AG09319 (cell line): ENCODE measurements at regions not wholly inside any gene's neighbourhood (a gene's known extent, or its start where the extent isn't known, plus 50 kb on each side); places are given as distances from the start of the nearest gene placed in this dataset.

Experiments
- DNase-seq: peaks from one replicate; pipeline ENCODE4 v3.0.0-alpha.2; 2010; ENCODE audit warnings: low read depth; ENCODE audit errors: extremely low read depth
- CTCF ChIP-seq: IDR thresholded peaks from 2 replicates; pipeline ENCODE4 v1.5.1; 2011; ENCODE audit warnings: low read depth, mild to moderate bottlenecking, inconsistent platforms, low read length, moderate library complexity

- TF ChIP-seq CTCF = no peak
- no peak for DNase-seq
Observed at GRCh38 chrX:13499736-13500135, 69.7 kb upstream of the EGFL6 start.

GRCh38 chrX:13498238-13498637 is 71.2 kb upstream of the EGFL6 start:
- no peak for DNase-seq
- no peak for TF ChIP-seq CTCF

GRCh38 chrX:13495232-13495631 is 74.2 kb upstream of the EGFL6 start:
- DNase-seq = no peak
- no peak for TF ChIP-seq CTCF

GRCh38 chrX:13494562-13494961 is 74.8 kb upstream of the EGFL6 start:
- no peak for DNase-seq
- TF ChIP-seq CTCF = no peak

GRCh38 chrX:13493659-13494058 is 75.7 kb upstream of the EGFL6 start:
- no peak for DNase-seq
- no peak for TF ChIP-seq CTCF

GRCh38 chrX:13492286-13492685 is 77.1 kb upstream of the EGFL6 start:
- no peak for DNase-seq
- TF ChIP-seq CTCF = no peak

- no peak for TF ChIP-seq CTCF
- DNase-seq = no peak
Observed at GRCh38 chrX:13491061-13491460, 78.3 kb upstream of the EGFL6 start.
